ENCODE measurements at regions not wholly inside any gene's neighbourhood (a gene's known extent, or its start where the extent isn't known, plus 50 kb on each side); places are given as distances from the start of the nearest gene placed in this dataset.

- no peak for TF ChIP-seq CTCF (conservative IDR thresholded peaks at IDR 0.05; ENCODE audit: low read depth, low read length)
- no peak for TF ChIP-seq EZH2 (IDR thresholded peaks at IDR 0.05; ENCODE audit: borderline replicate concordance, low read depth, low read length, poor library complexity, severe bottlenecking)
These were observed 120.3 kb upstream of the VASH1 start for GRCh38 chr14:76640923-76641395.
